Skeletal muscle tissue (tissue), 3 donors: ENCODE measurements at regions not wholly inside any gene's neighbourhood (a gene's known extent, or its start where the extent isn't known, plus 50 kb on each side); places are given as distances from the start of the nearest gene placed in this dataset.

Experiments
- H3K27ac ChIP-seq: one replicate; pipeline ENCODE4 v1.7.0; 2013; ENCODE audit warnings: mild to moderate bottlenecking, low read depth, low read length, inconsistent platforms
- H3K27me3 ChIP-seq, 3 donors: one replicate each; pipeline ENCODE4 v1.7.0; 2013; ENCODE audit warnings: low read length in 3 of 3; ENCODE audit not compliant: control insufficient read depth in 3 of 3, insufficient read depth in 3 of 3
- H3K36me3 ChIP-seq, 3 donors: one replicate each; pipeline ENCODE4 v1.7.0; 2013; ENCODE audit warnings: low read length in 3 of 3; ENCODE audit not compliant: control insufficient read depth in 3 of 3, insufficient read depth in 3 of 3
- H3K4me1 ChIP-seq, 3 donors: one replicate each; pipeline ENCODE4 v1.7.0; 2013; ENCODE audit warnings: low read length in 3 of 3, mild to moderate bottlenecking in 3 of 3; ENCODE audit not compliant: control insufficient read depth in 3 of 3, insufficient read depth in 3 of 3
- H3K4me3 ChIP-seq, 3 donors: one replicate each; pipeline ENCODE4 v1.7.0; 2013; ENCODE audit warnings: low read length in 3 of 3
- H3K9ac ChIP-seq, 3 donors: one replicate each; pipeline ENCODE4 v1.7.0; 2013; ENCODE audit warnings: low read length in 3 of 3, mild to moderate bottlenecking in 3 of 3, moderate library complexity in 2 of 3, low read depth in 1 of 3
- H3K9me3 ChIP-seq, 3 donors: one replicate each; pipeline ENCODE4 v1.7.0; 2013; ENCODE audit warnings: low read length in 3 of 3; ENCODE audit not compliant: control insufficient read depth in 3 of 3
- donor health status: Osteomylitis.

- Histone ChIP-seq H3K9ac (no peak overlapping the region), H3K4me1 (peaks cover 0 to 5% (median 0%) of the 10 kb centered on the region in 3 donors), H3K27me3 (no peaks in the 10 kb centered on the region), H3K4me3 (no peak overlapping the region), H3K36me3 (no peaks in the 10 kb centered on the region), H3K9me3 (no peaks in the 10 kb centered on the region), H3K27ac (no peak overlapping the region)
Measured at GRCh38 chr12:114765960-114766691, 82.2 kb upstream of the TBX3 start.

- Histone ChIP-seq H3K27ac (no peak overlapping the region), H3K9ac (no peak overlapping the region), H3K9me3 (no peaks in the 10 kb centered on the region), H3K4me3 (no peak overlapping the region), H3K36me3 (no peaks in the 10 kb centered on the region), H3K27me3 (no peaks in the 10 kb centered on the region), H3K4me1 (peaks cover 0 to 5% (median 0%) of the 10 kb centered on the region in 3 donors)
Measured at GRCh38 chr12:114764510-114764909, 80.5 kb upstream of the TBX3 start.

- peak overlapping the region in 2 of 3 donors; percentile 13 to 30 for H3K4me3 ChIP-seq
- no peak overlapping the region for H3K27ac ChIP-seq
- H3K27me3 ChIP-seq = no peaks in the 10 kb centered on the region
- H3K9me3 ChIP-seq = no peaks in the 10 kb centered on the region
- H3K9ac ChIP-seq = peak overlapping the region in 1 of 3 donors; percentile 12
- H3K36me3 ChIP-seq = no peaks in the 10 kb centered on the region
- H3K4me1 ChIP-seq = peaks cover 0 to 5% (median 0%) of the 10 kb centered on the region in 3 donors
Measured at GRCh38 chr12:114762490-114763110, 78.6 kb upstream of the TBX3 start.

- Histone ChIP-seq H3K9me3 (no peaks in the 10 kb centered on the region), H3K36me3 (no peaks in the 10 kb centered on the region), H3K9ac (no peak overlapping the region), H3K4me1 (peaks cover 0 to 5% (median 0%) of the 10 kb centered on the region in 3 donors), H3K4me3 (no peak overlapping the region), H3K27me3 (no peaks in the 10 kb centered on the region), H3K27ac (no peak overlapping the region)
Measured at GRCh38 chr12:114760151-114760877, 76.3 kb upstream of the TBX3 start.

GRCh38 chr12:114759635-114760034, 75.7 kb upstream of the TBX3 start:
- Histone ChIP-seq H3K9me3 (no peaks in the 10 kb centered on the region), H3K27ac (no peak overlapping the region), H3K9ac (no peak overlapping the region), H3K27me3 (no peaks in the 10 kb centered on the region), H3K4me1 (peaks cover 0 to 5% (median 0%) of the 10 kb centered on the region in 3 donors), H3K36me3 (no peaks in the 10 kb centered on the region), H3K4me3 (no peak overlapping the region)

GRCh38 chr12:114757684-114758325, 73.8 kb upstream of the TBX3 start:
- H3K27ac ChIP-seq = no peak overlapping the region
- no peaks in the 10 kb centered on the region for H3K27me3 ChIP-seq

GRCh38 chr12:114752217-114752616, 68.2 kb upstream of the TBX3 start:
- Histone ChIP-seq H3K4me1 (no peaks in the 10 kb centered on the region), H3K9me3 (no peaks in the 10 kb centered on the region), H3K36me3 (no peaks in the 10 kb centered on the region), H3K27ac (no peak overlapping the region), H3K27me3 (peaks cover 0 to 4% (median 0%) of the 10 kb centered on the region in 3 donors), H3K4me3 (no peak overlapping the region), H3K9ac (no peak overlapping the region)

More at GRCh38 chr12:114757684-114758325, 73.8 kb upstream of the TBX3 start:
- Histone ChIP-seq H3K9me3 (no peaks in the 10 kb centered on the region), H3K4me1 (peaks cover 0 to 4% (median 0%) of the 10 kb centered on the region in 3 donors), H3K9ac (no peak overlapping the region), H3K36me3 (no peaks in the 10 kb centered on the region), H3K4me3 (no peak overlapping the region)

DNA sequence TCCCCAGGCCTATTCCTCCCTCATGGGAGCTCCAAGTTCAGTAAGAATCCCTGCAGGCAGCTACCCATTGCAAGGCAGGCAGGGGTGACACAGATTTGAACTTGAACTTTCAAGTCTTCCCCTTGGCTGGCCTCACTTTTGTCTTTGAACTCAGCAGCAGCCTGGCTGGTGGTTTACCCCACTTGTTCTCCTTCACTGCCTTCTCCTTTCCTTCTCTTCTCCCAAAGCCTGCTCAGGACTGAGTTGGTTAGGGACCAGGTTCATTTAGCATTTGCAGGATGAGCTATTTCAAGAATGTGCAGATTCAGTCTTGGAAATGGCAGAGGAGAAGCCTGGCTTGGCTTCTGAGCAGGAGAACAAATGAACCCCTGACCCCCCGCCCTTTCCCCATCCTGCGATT, 67.7 kb upstream of the TBX3 start:
- peaks cover 0 to 4% (median 0%) of the 10 kb centered on the region in 3 donors for H3K27me3 ChIP-seq
- H3K4me3 ChIP-seq = no peak overlapping the region
- no peaks in the 10 kb centered on the region for H3K36me3 ChIP-seq
- H3K9me3 ChIP-seq = no peaks in the 10 kb centered on the region
- H3K4me1 ChIP-seq = no peaks in the 10 kb centered on the region
- no peak overlapping the region for H3K27ac ChIP-seq
- H3K9ac ChIP-seq = no peak overlapping the region

DNA sequence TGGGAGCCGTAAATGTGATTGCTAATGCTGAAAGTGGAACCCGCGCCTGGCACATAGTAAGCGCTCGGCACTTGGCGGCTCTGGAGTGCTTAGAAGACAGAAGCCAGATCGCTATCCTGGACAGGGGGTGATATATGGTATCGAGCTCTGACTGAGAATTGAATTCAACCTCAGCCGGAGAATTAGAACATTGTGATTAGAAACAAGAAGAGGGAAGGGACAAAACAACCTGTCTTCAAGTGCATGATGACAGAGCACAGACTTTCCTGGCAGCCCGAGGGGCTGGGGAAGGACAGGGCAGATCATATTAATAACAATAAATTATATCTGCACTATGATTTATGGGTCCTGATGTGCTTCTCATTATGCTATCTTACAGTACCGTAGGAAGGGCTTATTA, 66.9 kb upstream of the TBX3 start:
- H3K9ac ChIP-seq = no peak overlapping the region
- no peaks in the 10 kb centered on the region for H3K4me1 ChIP-seq
- H3K4me3 ChIP-seq = no peak overlapping the region
- no peak overlapping the region for H3K27ac ChIP-seq
- peaks cover 0 to 4% (median 0%) of the 10 kb centered on the region in 3 donors for H3K27me3 ChIP-seq
- H3K36me3 ChIP-seq = no peaks in the 10 kb centered on the region
- no peaks in the 10 kb centered on the region for H3K9me3 ChIP-seq
